Hepatocyte (in vitro differentiated cells): ENCODE measurements at regions not wholly inside any gene's neighbourhood (a gene's known extent, or its start where the extent isn't known, plus 50 kb on each side); places are given as distances from the start of the nearest gene placed in this dataset.
"Not testable (repeated sequence)": the region's sequence is repeated elsewhere in the genome, so short reads cannot be mapped to it uniquely, and the experiment has no call there.

Experiments
- DNase-seq: peaks from one replicate; pipeline ENCODE4 v3.0.0-alpha.2; 2016; ENCODE audit warnings: low spot score
- H2AFZ ChIP-seq: fragments of 200-600 bp; sonication (generic); 2 replicates; pipeline ENCODE4 v1.6.0; 2016; ENCODE audit warnings: antibody characterized with exemption, mild to moderate bottlenecking
- H3K27ac ChIP-seq: fragments of 200-600 bp; sonication (generic); 2 replicates; pipeline ENCODE4 v1.5.1; 2016; ENCODE audit warnings: mild to moderate bottlenecking
- H3K27me3 ChIP-seq: fragments of 200-600 bp; sonication (generic); 2 replicates; pipeline ENCODE4 v1.6.1; 2016
- H3K36me3 ChIP-seq: fragments of 200-600 bp; sonication (generic); replicated peaks from 2 replicates; pipeline ENCODE4 v1.5.1; 2016; ENCODE audit warnings: low read depth; ENCODE audit not compliant: insufficient read depth
- H3K4me1 ChIP-seq: fragments of 200-600 bp; sonication (generic); 2 replicates; pipeline ENCODE4 v1.5.1; 2016; ENCODE audit warnings: mild to moderate bottlenecking, moderate library complexity; ENCODE audit not compliant: insufficient read depth
- H3K4me2 ChIP-seq: fragments of 200-600 bp; sonication (generic); 2 replicates; pipeline ENCODE4 v1.6.0; 2016
- H3K4me3 ChIP-seq: fragments of 200-600 bp; sonication (generic); 2 replicates; pipeline ENCODE4 v1.5.1; 2016; ENCODE audit warnings: mild to moderate bottlenecking
- H3K79me2 ChIP-seq: fragments of 200-600 bp; sonication (generic); 2 replicates; pipeline ENCODE4 v1.6.0; 2017; ENCODE audit warnings: mild to moderate bottlenecking
- H3K9me2 ChIP-seq: fragments of 200-600 bp; sonication (generic); replicated peaks from 2 replicates; pipeline ENCODE4 v1.6.0; 2017; ENCODE audit warnings: mild to moderate bottlenecking; ENCODE audit not compliant: insufficient read depth
- H3K9me3 ChIP-seq: fragments of 200-600 bp; sonication (generic); 2 replicates; pipeline ENCODE4 v1.5.1; 2016; ENCODE audit warnings: low read depth, mild to moderate bottlenecking
- H4K20me1 ChIP-seq: fragments of 200-600 bp; sonication (generic); 2 replicates; pipeline ENCODE4 v1.6.0; 2016; ENCODE audit warnings: mild to moderate bottlenecking; ENCODE audit not compliant: insufficient read depth, poor library complexity, severe bottlenecking
- EZH2 ChIP-seq: fragments of 200-600 bp; sonication (generic); IDR thresholded peaks from 2 replicates; pipeline ENCODE4 v1.6.1; 2016; ENCODE audit warnings: antibody characterized with exemption, mild to moderate bottlenecking, borderline replicate concordance
- EZH2phosphoT487 ChIP-seq: fragments of 200-600 bp; sonication (generic); IDR thresholded peaks from one replicate; pipeline ENCODE4 v1.6.1; 2018; ENCODE audit warnings: antibody characterized with exemption, mild to moderate bottlenecking, low read depth, moderate library complexity; ENCODE audit not compliant: unreplicated experiment, severe bottlenecking
- WGBS: methylation state at CpG from one replicate; pipeline ENCODE4 v1.1.6; 2016; ENCODE audit warnings: low lambda C conversion rate; ENCODE audit errors: missing lambda C conversion rate; 5-methylcytosine and 5-hydroxymethylcytosine counted together
- TF ChIP-seq, protein P1 (sequence below): fragments of 200-600 bp; sonication (generic); IDR thresholded peaks from 2 replicates; pipeline ENCODE4 v1.5.1; 2016; ENCODE audit warnings: antibody characterized with exemption, mild to moderate bottlenecking; ENCODE audit not compliant: poor library complexity

DNA sequence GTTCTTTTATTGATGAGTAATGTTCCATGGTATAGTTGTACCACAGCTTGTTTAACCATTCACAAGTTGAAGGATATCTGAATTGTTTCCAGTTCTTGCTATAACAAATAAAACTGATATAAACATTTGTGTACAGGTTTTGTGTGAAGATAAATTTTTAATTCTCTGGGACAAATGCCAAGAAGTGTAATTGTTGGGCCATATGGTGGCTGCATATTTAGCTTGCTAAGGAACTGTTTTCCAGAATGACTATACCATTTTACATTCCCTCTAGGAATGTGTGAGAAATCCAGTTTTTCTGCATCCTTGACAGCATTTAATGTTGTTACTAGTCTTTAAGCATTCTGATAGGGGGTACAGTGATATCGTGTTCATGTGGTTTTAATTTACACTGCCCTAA is 368.5 kb downstream of the KIF2B start:
- no peaks in the 10 kb centered on the region for H3K27me3 ChIP-seq
- H2AFZ ChIP-seq: no peak overlapping the region
- H3K9me3 ChIP-seq: no peaks in the 10 kb centered on the region
- no peak overlapping the region for H3K27ac ChIP-seq
- no peaks in the 10 kb centered on the region for H3K36me3 ChIP-seq
- H3K4me1 ChIP-seq: no peaks in the 10 kb centered on the region
- H3K4me3 ChIP-seq: no peak overlapping the region
- no peak for DNase-seq
- H3K4me2 ChIP-seq: no peak overlapping the region
- TF ChIP-seq EZH2phosphoT487 (no peak), EZH2 (no peak)
- TF ChIP-seq, protein P1, sequence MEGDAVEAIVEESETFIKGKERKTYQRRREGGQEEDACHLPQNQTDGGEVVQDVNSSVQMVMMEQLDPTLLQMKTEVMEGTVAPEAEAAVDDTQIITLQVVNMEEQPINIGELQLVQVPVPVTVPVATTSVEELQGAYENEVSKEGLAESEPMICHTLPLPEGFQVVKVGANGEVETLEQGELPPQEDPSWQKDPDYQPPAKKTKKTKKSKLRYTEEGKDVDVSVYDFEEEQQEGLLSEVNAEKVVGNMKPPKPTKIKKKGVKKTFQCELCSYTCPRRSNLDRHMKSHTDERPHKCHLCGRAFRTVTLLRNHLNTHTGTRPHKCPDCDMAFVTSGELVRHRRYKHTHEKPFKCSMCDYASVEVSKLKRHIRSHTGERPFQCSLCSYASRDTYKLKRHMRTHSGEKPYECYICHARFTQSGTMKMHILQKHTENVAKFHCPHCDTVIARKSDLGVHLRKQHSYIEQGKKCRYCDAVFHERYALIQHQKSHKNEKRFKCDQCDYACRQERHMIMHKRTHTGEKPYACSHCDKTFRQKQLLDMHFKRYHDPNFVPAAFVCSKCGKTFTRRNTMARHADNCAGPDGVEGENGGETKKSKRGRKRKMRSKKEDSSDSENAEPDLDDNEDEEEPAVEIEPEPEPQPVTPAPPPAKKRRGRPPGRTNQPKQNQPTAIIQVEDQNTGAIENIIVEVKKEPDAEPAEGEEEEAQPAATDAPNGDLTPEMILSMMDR: no peak
- H4K20me1 ChIP-seq: no peaks in the 10 kb centered on the region
- 87% methylated on average over 1 of the region's 1 CpG for WGBS
- no peaks in the 10 kb centered on the region for H3K79me2 ChIP-seq
- no peaks in the 10 kb centered on the region for H3K9me2 ChIP-seq

DNA sequence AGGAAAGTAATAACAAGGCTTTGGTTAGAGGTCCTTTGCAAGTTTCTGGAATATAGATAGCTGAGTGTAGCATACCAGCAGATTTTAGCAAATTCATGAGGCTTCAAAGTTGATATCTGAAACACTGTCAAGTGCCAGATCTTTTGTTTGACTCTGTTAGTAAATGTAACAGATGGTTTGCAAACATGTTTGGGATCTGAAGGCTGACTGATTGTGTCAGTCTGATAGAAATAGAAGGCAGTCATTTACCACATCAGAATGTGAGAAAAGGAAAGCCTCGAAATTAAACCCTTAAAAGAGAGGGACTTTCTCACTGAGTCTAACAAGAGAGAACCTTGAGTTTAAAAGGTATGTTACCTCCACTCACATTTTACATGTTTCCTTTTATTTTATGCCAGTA is 371.5 kb downstream of the KIF2B start:
- no peak overlapping the region for H3K4me2 ChIP-seq
- H3K9me3 ChIP-seq: no peaks in the 10 kb centered on the region
- no peak overlapping the region for H3K4me3 ChIP-seq
- DNase-seq: no peak
- H4K20me1 ChIP-seq: no peaks in the 10 kb centered on the region
- no peaks in the 10 kb centered on the region for H3K9me2 ChIP-seq
- TF ChIP-seq EZH2phosphoT487 (no peak), EZH2 (no peak)
- TF ChIP-seq, protein P1: no peak
- H3K4me1 ChIP-seq: no peaks in the 10 kb centered on the region
- H3K27me3 ChIP-seq: no peaks in the 10 kb centered on the region
- no peaks in the 10 kb centered on the region for H3K79me2 ChIP-seq
- no peak overlapping the region for H3K27ac ChIP-seq
- no peaks in the 10 kb centered on the region for H3K36me3 ChIP-seq
- H2AFZ ChIP-seq: no peak overlapping the region
- 71% methylated on average over 1 of the region's 1 CpG for WGBS

DNA sequence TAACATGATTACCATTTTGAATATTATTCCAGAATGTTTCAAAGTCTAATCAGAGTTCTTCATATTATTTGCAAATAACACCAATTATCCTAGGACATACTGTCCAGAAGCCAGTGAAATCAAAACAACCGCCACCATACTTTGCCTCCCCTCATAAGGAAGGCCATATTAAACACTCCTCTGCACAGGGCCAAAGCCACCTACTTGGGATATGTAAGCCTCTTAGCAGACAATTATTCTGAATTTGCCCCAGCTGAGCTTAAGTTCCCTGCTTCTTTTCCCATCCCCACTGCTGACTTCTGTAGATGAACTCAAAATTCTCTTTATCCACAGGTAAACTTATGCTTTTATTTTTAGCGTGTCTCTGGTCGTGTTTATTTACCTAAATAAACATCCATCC is 374.0 kb downstream of the KIF2B start:
- no peak overlapping the region for H3K4me3 ChIP-seq
- TF ChIP-seq EZH2phosphoT487 (no peak), EZH2 (no peak)
- TF ChIP-seq, protein P1: no peak
- DNase-seq: no peak
- H3K4me2 ChIP-seq: no peak overlapping the region
- no peak overlapping the region for H2AFZ ChIP-seq
- no peaks in the 10 kb centered on the region for H3K27me3 ChIP-seq
- H3K79me2 ChIP-seq: no peaks in the 10 kb centered on the region
- H3K36me3 ChIP-seq: no peaks in the 10 kb centered on the region
- H3K9me3 ChIP-seq: no peaks in the 10 kb centered on the region
- no peaks in the 10 kb centered on the region for H3K9me2 ChIP-seq
- WGBS: 83% methylated on average over 3 of the region's 3 CpGs
- no peak overlapping the region for H3K27ac ChIP-seq
- no peaks in the 10 kb centered on the region for H3K4me1 ChIP-seq
- no peaks in the 10 kb centered on the region for H4K20me1 ChIP-seq

DNA sequence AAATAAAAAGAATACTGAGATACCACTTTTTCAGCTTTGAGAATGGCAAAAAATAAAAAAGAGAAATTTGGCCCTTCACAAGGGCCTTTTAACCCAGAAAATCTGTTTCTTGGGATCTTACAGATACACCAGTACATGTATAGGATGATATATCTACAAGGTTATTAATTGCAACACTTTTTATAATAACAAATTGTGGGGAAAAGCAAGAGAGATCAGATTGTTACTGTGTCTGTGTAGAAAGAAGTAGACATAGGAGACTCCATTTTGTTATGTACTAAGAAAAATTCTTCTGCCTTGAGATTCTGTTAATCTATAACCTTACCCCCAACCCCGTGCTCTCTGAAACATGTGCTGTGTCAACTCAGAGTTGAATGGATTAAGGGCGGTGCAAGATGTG is 378.7 kb downstream of the KIF2B start:
- DNase-seq, H3K9me2 ChIP-seq, H3K27me3 ChIP-seq, H3K36me3 ChIP-seq, H4K20me1 ChIP-seq, H3K79me2 ChIP-seq, H3K4me1 ChIP-seq, H3K9me3 ChIP-seq, H3K4me2 ChIP-seq, H3K4me3 ChIP-seq: not testable (repeated sequence)
- H3K27ac ChIP-seq: peak overlapping the region; percentile 73
- no CpG with 5 or more reads among the region's 2 CpGs for WGBS
- H2AFZ ChIP-seq: peak overlapping the region; percentile 2
